ENCODE measurements at regions not wholly inside any gene's neighbourhood (a gene's known extent, or its start where the extent isn't known, plus 50 kb on each side); places are given as distances from the start of the nearest gene placed in this dataset.

DNA sequence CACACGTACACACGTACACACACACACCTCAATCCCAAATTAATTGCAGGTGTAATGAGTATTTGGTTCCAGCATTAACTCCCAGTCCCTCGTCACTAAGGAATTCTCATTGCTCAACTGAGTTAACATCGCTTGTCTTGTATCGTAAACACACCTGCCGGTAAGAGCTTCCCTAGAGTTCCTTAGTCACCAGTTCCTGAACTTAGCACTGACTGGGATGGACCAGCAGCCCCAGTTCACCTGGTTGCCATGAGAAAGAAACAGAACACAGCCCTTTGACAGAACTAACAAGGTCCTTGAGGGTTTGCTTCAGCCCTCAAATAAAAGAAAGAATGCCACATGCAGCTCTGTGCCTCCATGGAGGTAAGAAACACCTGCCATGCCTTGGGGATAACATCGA, 66.3 kb upstream of the SLCO3A1 start:
- TF ChIP-seq, protein P1, sequence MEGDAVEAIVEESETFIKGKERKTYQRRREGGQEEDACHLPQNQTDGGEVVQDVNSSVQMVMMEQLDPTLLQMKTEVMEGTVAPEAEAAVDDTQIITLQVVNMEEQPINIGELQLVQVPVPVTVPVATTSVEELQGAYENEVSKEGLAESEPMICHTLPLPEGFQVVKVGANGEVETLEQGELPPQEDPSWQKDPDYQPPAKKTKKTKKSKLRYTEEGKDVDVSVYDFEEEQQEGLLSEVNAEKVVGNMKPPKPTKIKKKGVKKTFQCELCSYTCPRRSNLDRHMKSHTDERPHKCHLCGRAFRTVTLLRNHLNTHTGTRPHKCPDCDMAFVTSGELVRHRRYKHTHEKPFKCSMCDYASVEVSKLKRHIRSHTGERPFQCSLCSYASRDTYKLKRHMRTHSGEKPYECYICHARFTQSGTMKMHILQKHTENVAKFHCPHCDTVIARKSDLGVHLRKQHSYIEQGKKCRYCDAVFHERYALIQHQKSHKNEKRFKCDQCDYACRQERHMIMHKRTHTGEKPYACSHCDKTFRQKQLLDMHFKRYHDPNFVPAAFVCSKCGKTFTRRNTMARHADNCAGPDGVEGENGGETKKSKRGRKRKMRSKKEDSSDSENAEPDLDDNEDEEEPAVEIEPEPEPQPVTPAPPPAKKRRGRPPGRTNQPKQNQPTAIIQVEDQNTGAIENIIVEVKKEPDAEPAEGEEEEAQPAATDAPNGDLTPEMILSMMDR (IDR thresholded peaks at IDR 0.05): no peak
- TF ChIP-seq EZH2 (IDR thresholded peaks at IDR 0.05) (no peak), EZH2phosphoT487 (IDR thresholded peaks at IDR 0.05) (no peak)

Data from neural progenitor cell (in vitro differentiated cells).